Uterus (tissue), 2 donors: ENCODE measurements at regions not wholly inside any gene's neighbourhood (a gene's known extent, or its start where the extent isn't known, plus 50 kb on each side); places are given as distances from the start of the nearest gene placed in this dataset.

Experiments used
- CTCF ChIP-seq, 4 experiments: fragments of 200-600 bp in 2 of 4; fragments of 450-650 bp in 2 of 4; sonication (generic) in 2 of 4; IDR thresholded peaks; one replicate each; pipeline ENCODE4 v1.5.1; 2016 to 2019; ENCODE audit warnings: antibody characterized with exemption in 4 of 4, mild to moderate bottlenecking in 2 of 4, moderate library complexity in 1 of 4
- POLR2A ChIP-seq, 2 donors: fragments of 450-650 bp; IDR thresholded peaks; one replicate each; pipeline ENCODE4 v1.6.1; 2016; ENCODE audit warnings: antibody characterized with exemption in 2 of 2, mild to moderate bottlenecking in 1 of 2, moderate library complexity in 1 of 2

DNA sequence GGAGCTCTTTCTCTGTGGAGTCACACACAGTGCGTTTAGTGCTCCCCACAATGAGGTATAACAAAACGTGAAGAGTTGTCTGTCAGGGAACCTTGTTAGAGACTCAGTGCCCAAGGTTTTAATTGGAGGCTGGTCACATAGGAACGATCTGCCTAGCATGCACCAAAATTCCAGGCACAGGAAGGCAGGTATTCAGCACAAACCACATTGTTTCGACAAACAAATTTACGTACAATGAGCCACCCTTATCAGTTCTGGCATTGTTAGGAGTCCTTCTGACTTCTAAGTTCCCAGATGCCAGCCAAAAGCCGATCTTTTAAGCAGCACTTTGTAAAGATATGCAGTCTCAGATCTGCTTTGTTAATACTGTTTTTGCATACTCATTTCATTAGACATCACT lies 414.2 kb upstream of the MTPN start:
- TF ChIP-seq CTCF (IDR thresholded peaks at IDR 0.05) (no peak), POLR2A (IDR thresholded peaks at IDR 0.05) (no peak)
